ENCODE measurements at regions not wholly inside any gene's neighbourhood (a gene's known extent, or its start where the extent isn't known, plus 50 kb on each side); places are given as distances from the start of the nearest gene placed in this dataset.

- no peak overlapping the region; the same call in 1 of the 2 replicates for H3K4ac ChIP-seq (ENCODE audit: low read depth, low read length)
- peaks cover 3% of the 10 kb centered on the region; the same call in 1 of the 2 replicates for H3K9me3 ChIP-seq (ENCODE audit: control insufficient read depth, insufficient read depth, low read length)
- H3K27me3 ChIP-seq (ENCODE audit: control insufficient read depth, insufficient read depth, low read length): no peaks in the 10 kb centered on the region
- no peak overlapping the region for H3K4me2 ChIP-seq (ENCODE audit: low read depth, low read length)
- no peak overlapping the region for H3K4me3 ChIP-seq (ENCODE audit: insufficient read depth, low read depth, low read length)
- no CpG with 5 or more reads among the region's 2 CpGs for WGBS, 2 experiments (ENCODE audit: extremely low coverage in 2 of 2, insufficient read length in 1 of 2)
- TF ChIP-seq RFX5 (IDR thresholded peaks at IDR 0.05; ENCODE audit: low read depth, low read length) (no peak), RAD21 (IDR thresholded peaks at IDR 0.05; ENCODE audit: low read length) (no peak), BHLHE40 (IDR thresholded peaks at IDR 0.05; ENCODE audit: low read depth, low read length) (no peak), CHD1 (IDR thresholded peaks at IDR 0.05; ENCODE audit: low read depth, low read length) (no peak), CEBPB (IDR thresholded peaks at IDR 0.05; ENCODE audit: low read depth, low read length) (no peak), ELK1 (IDR thresholded peaks at IDR 0.05; ENCODE audit: borderline replicate concordance, low read depth, low read length) (no peak), POLR2A (IDR thresholded peaks at IDR 0.05; ENCODE audit: low read depth, low read length) (no peak), SMC3 (IDR thresholded peaks at IDR 0.05; ENCODE audit: low read depth, low read length) (no peak), FOS (IDR thresholded peaks at IDR 0.05; ENCODE audit: low read depth, low read length) (no peak), RCOR1 (IDR thresholded peaks at IDR 0.05; ENCODE audit: insufficient replicate concordance, low read length) (no peak), MAFK (IDR thresholded peaks at IDR 0.05; ENCODE audit: low read depth, low read length) (no peak), USF2 (IDR thresholded peaks at IDR 0.05; ENCODE audit: low read depth, low read length) (no peak), NFE2L2 (IDR thresholded peaks at IDR 0.05; ENCODE audit: low read depth, low read length) (no peak), MXI1 (IDR thresholded peaks at IDR 0.05; ENCODE audit: borderline replicate concordance, low read depth, low read length) (no peak), MAZ (IDR thresholded peaks at IDR 0.05; ENCODE audit: borderline replicate concordance, low read depth, low read length) (no peak), CTCF (conservative IDR thresholded peaks at IDR 0.05; ENCODE audit: low read depth, low read length) (no peak)
- DNase-seq (no peak), ATAC-seq (ENCODE audit: low read depth) (no peak)
- intact Hi-C loops (cut with micrococcal nuclease): no loop called here
- ChIA-PET CTCF (no interaction called here), POLR2A (ENCODE audit: unreplicated experiment) (no interaction called here)
- H3K27ac ChIP-seq (ENCODE audit: insufficient read depth, low read length): no peak overlapping the region
- H3K4me1 ChIP-seq (ENCODE audit: control insufficient read depth, insufficient read depth, low read length): no peaks in the 10 kb centered on the region; the same call in 1 of the 2 replicates
- in situ Hi-C loops (cut with MboI; ENCODE audit: low sequenced_read_pairs): no loop called here
- no peak overlapping the region for H2BK5ac ChIP-seq (ENCODE audit: low read depth, low read length, poor library complexity, severe bottlenecking)
- H4K20me1 ChIP-seq (ENCODE audit: insufficient read depth, low read length): no peaks in the 10 kb centered on the region
- H3K36me3 ChIP-seq (ENCODE audit: control insufficient read depth, insufficient read depth, low read length): no peaks in the 10 kb centered on the region
- H3K9ac ChIP-seq (ENCODE audit: low read depth, low read length): no peak overlapping the region
- no peak overlapping the region for H3K18ac ChIP-seq (ENCODE audit: low read depth, low read length)
- H4K8ac ChIP-seq (ENCODE audit: low read depth in 2 of 2, low read length in 2 of 2): no peak overlapping the region
- no peak overlapping the region for H4K91ac ChIP-seq (ENCODE audit: insufficient read depth, low read depth, low read length)
- H3K14ac ChIP-seq (replicated peaks; ENCODE audit: low read depth, low read length): no peak overlapping the region
- no peak overlapping the region for H3K23ac ChIP-seq (ENCODE audit: low read depth, low read length)
- no TSS peak for BruUV-seq (replicated peaks)
- peak overlapping the region; percentile 43 for H2AFZ ChIP-seq (replicated peaks; ENCODE audit: low read length, poor library complexity)
- H2AK9ac ChIP-seq (replicated peaks; ENCODE audit: low read depth, low read length, poor library complexity): peak overlapping the region; percentile 70
- H2BK15ac ChIP-seq (ENCODE audit: low read depth, low read length): no peak overlapping the region
- no peak overlapping the region for H2BK120ac ChIP-seq (ENCODE audit: low read depth, low read length)
- no peaks in the 10 kb centered on the region for H3K79me1 ChIP-seq (ENCODE audit: low read depth in 1 of 2, low read length in 2 of 2)
- H4K5ac ChIP-seq (ENCODE audit: low read depth, low read length): no peak overlapping the region
- no peak overlapping the region for H2BK20ac ChIP-seq (ENCODE audit: low read depth, low read length)
- no peak overlapping the region for H2AK5ac ChIP-seq (ENCODE audit: low read depth, low read length)
- dilution Hi-C loops (cut with HindIII; ENCODE audit: low sequenced_read_pairs, unreplicated experiment): no loop called here
- no peak overlapping the region for H3K56ac ChIP-seq (ENCODE audit: extremely low read depth, insufficient read depth, low read length)
- no peaks in the 10 kb centered on the region for H3K9me1 ChIP-seq (ENCODE audit: insufficient read depth, low read length)
Measured at GRCh38 chr5:136667789-136668188, 302.4 kb upstream of the TRPC7 start.

All from IMR-90 (cell line).